GM12878 (cell line): ENCODE measurements at regions not wholly inside any gene's neighbourhood (a gene's known extent, or its start where the extent isn't known, plus 50 kb on each side); places are given as distances from the start of the nearest gene placed in this dataset.

ENCODE experiments used
- ATAC-seq: fragments of 200-7000 bp; cut with Tn5 transposase; 3 replicates; pipeline ENCODE4 v1.9.1; 2020; ENCODE audit warnings: mild to moderate bottlenecking, moderate library complexity
- BruUV-seq: library from RNA; stranded (reverse); fragments of 400-500 nt; replicated peaks from 2 replicates; lab custom pipeline; 2021; lab: Mats Ljungman, UMichigan
- CTCF ChIA-PET: fragments of 300-600 bp; sonication (Branson Sonifier 250); formaldehyde crosslinking; extraction: SDS; loops from one replicate; lab custom pipeline; 2021; ENCODE audit warnings: inconsistent platforms; lab: Yijun Ruan, JAX
- POLR2A ChIA-PET: fragments of 350-600 bp; formaldehyde crosslinking; extraction: SDS; loops from one replicate; lab custom pipeline; 2021; ENCODE audit warnings: inconsistent platforms; lab: Charles Lee
- RAD21 ChIA-PET: fragments of 300-600 bp; sonication (Branson Sonifier 250); formaldehyde crosslinking; loops from one replicate; lab custom pipeline; 2023; ENCODE audit warnings: antibody characterized with exemption; ENCODE audit not compliant: unreplicated experiment; lab: Charles Lee
- SMC1A ChIA-PET: fragments of 300-600 bp; sonication (Branson Sonifier 250); formaldehyde crosslinking; loops from one replicate; lab custom pipeline; 2023; ENCODE audit not compliant: unreplicated experiment, uncharacterized antibody; lab: Charles Lee
- DNase-seq: peaks from one replicate; pipeline ENCODE4 v3.0.0-alpha.2; 2011; ENCODE audit warnings: low read depth, low spot score
- FAIRE-seq: peaks from 3 replicates; lab custom pipeline; 2011; peaks lifted over from hg19 to GRCh38; lab: Jason Lieb, UNC
- H2AFZ ChIP-seq: 2 replicates; pipeline ENCODE4 v1.6.0; 2011; ENCODE audit warnings: low read depth, low read length, control low read depth; ENCODE audit not compliant: control insufficient read depth
- H3K27ac ChIP-seq: 2 replicates; pipeline ENCODE4 v1.5.1; 2011; ENCODE audit warnings: control low read depth; ENCODE audit not compliant: control insufficient read depth, insufficient read depth
- H3K27me3 ChIP-seq, 2 experiments: replicated peaks in 1 of 2; 2 replicates each; pipeline versions ENCODE4 v1.6.0 to v1.6.1; 2011; ENCODE audit warnings: low read length in 1 of 2; ENCODE audit not compliant: control insufficient read depth in 2 of 2, insufficient read depth in 2 of 2
- H3K36me3 ChIP-seq, 2 experiments: 2 replicates each; pipeline ENCODE4 v1.5.1; 2011; ENCODE audit warnings: low read length in 1 of 2; ENCODE audit not compliant: control insufficient read depth in 2 of 2, insufficient read depth in 2 of 2
- H3K4me1 ChIP-seq: 2 replicates; pipeline ENCODE4 v1.6.1; 2011; ENCODE audit warnings: mild to moderate bottlenecking, low read length, moderate library complexity, mixed read lengths; ENCODE audit not compliant: control insufficient read depth, insufficient read depth
- H3K4me2 ChIP-seq: 2 replicates; pipeline ENCODE4 v1.6.0; 2011; ENCODE audit warnings: control low read depth; ENCODE audit not compliant: control insufficient read depth, insufficient read depth
- H3K4me3 ChIP-seq: fragments of 200-600 bp; sonication (generic); 2 replicates; pipeline ENCODE4 v1.5.1; 2016
- H3K79me2 ChIP-seq: 2 replicates; pipeline ENCODE4 v1.6.0; 2011; ENCODE audit warnings: low read length; ENCODE audit not compliant: control insufficient read depth, insufficient read depth
- H3K9ac ChIP-seq: 2 replicates; pipeline ENCODE4 v1.8.0; 2011; ENCODE audit warnings: low read length, control low read depth, mixed read lengths; ENCODE audit not compliant: control insufficient read depth, insufficient read depth
- H3K9me3 ChIP-seq: replicated peaks from 3 replicates; pipeline ENCODE4 v1.5.1; 2011; ENCODE audit warnings: mild to moderate bottlenecking, low read length; ENCODE audit not compliant: control insufficient read depth, insufficient read depth
- H4K20me1 ChIP-seq: 2 replicates; pipeline ENCODE4 v1.6.0; 2011; ENCODE audit not compliant: control insufficient read depth, insufficient read depth
- CHD4 ChIP-seq: fragments of 200-600 bp; sonication (generic); IDR thresholded peaks from 2 replicates; pipeline ENCODE4 v1.6.1; 2016; ENCODE audit warnings: mild to moderate bottlenecking
- E2F8 ChIP-seq: fragments of 450-650 bp; IDR thresholded peaks from 2 replicates; pipeline ENCODE4 v1.6.1; 2018; ENCODE audit warnings: mild to moderate bottlenecking, low read depth, moderate library complexity; ENCODE audit not compliant: partially characterized antibody
- EGR1 ChIP-seq, 2 experiments: IDR thresholded peaks; 1 replicate in 1 of 2; 2 replicates in 1 of 2; pipeline ENCODE4 v1.6.1; 2011 to 2012; ENCODE audit warnings: low read depth in 2 of 2, low read length in 2 of 2, borderline replicate concordance in 1 of 2, mild to moderate bottlenecking in 1 of 2, moderate library complexity in 1 of 2
- NR2C1 ChIP-seq: fragments of 450-650 bp; IDR thresholded peaks from 2 replicates; pipeline ENCODE4 v1.6.1; 2017; ENCODE audit warnings: antibody characterized with exemption, mild to moderate bottlenecking, moderate library complexity
- PML ChIP-seq: IDR thresholded peaks from 2 replicates; pipeline ENCODE4 v1.6.1; 2012; ENCODE audit warnings: low read length, inconsistent platforms
- SREBF1 ChIP-seq: IDR thresholded peaks from 2 replicates; pipeline ENCODE4 v1.6.1; 2012; ENCODE audit warnings: mild to moderate bottlenecking, low read length
- TAF1 ChIP-seq: IDR thresholded peaks from 2 replicates; pipeline ENCODE4 v1.6.1; 2011; ENCODE audit warnings: mild to moderate bottlenecking, low read depth, low read length, borderline replicate concordance
- ZBED1 ChIP-seq: IDR thresholded peaks from 2 replicates; pipeline ENCODE4 v1.6.1; 2016; ENCODE audit warnings: borderline replicate concordance
- WGBS: methylation state at CpG from one replicate; pipeline ENCODE4 v1.1.6; 2016; ENCODE audit warnings: low lambda C conversion rate; ENCODE audit not compliant: insufficient replicate concordance, insufficient coverage; ENCODE audit errors: missing lambda C conversion rate; 5-methylcytosine and 5-hydroxymethylcytosine counted together
- in situ Hi-C: fragments of 300-500 bp; cut with MboI; formaldehyde crosslinking; loops from 9 replicates; pipeline ENCODE4 v1.14.3; 2018; ENCODE audit warnings: mixed read lengths
- intact Hi-C: fragments of 100-400 bp; cut with micrococcal nuclease; formaldehyde crosslinking; loops from one replicate; pipeline ENCODE4 v1.14.2; 2022; ENCODE audit not compliant: unreplicated experiment

GRCh38 chr6:23181356-23182110, 612.2 kb downstream of the HDGFL1 start:
- POLR2A ChIA-PET: no interaction called here
- no peaks in the 10 kb centered on the region for H4K20me1 ChIP-seq
- CTCF ChIA-PET: no interaction called here
- no peak overlapping the region for H3K4me3 ChIP-seq
- intact Hi-C loops (no loop called here), in situ Hi-C loops (no loop called here)
- no peaks in the 10 kb centered on the region for H3K27me3 ChIP-seq
- FAIRE-seq (no peak), ATAC-seq (no peak), DNase-seq (no peak)
- H2AFZ ChIP-seq: no peak overlapping the region
- TF ChIP-seq SREBF1 (no peak), TAF1 (no peak), ZBED1 (no peak), NR2C1 (no peak), E2F8 (no peak), CHD4 (no peak), EGR1 (IDR thresholded peaks at IDR 0.05; ENCODE audit: borderline replicate concordance in 1 of 2, low read depth in 2 of 2, low read length in 2 of 2) (no peak), PML (no peak)
- RAD21 ChIA-PET: no interaction called here
- no peaks in the 10 kb centered on the region for H3K79me2 ChIP-seq
- SMC1A ChIA-PET: no interaction called here
- no TSS peak for BruUV-seq
- H3K9ac ChIP-seq: no peak overlapping the region
- H3K4me2 ChIP-seq: no peak overlapping the region
- no peaks in the 10 kb centered on the region for H3K4me1 ChIP-seq
- H3K9me3 ChIP-seq: no peaks in the 10 kb centered on the region
- H3K27ac ChIP-seq: no peak overlapping the region
- H3K36me3 ChIP-seq: no peaks in the 10 kb centered on the region
- WGBS: 20% methylated on average over 7 of the region's 7 CpGs
